ENCODE measurements at regions not wholly inside any gene's neighbourhood (a gene's known extent, or its start where the extent isn't known, plus 50 kb on each side); places are given as distances from the start of the nearest gene placed in this dataset.

DNA sequence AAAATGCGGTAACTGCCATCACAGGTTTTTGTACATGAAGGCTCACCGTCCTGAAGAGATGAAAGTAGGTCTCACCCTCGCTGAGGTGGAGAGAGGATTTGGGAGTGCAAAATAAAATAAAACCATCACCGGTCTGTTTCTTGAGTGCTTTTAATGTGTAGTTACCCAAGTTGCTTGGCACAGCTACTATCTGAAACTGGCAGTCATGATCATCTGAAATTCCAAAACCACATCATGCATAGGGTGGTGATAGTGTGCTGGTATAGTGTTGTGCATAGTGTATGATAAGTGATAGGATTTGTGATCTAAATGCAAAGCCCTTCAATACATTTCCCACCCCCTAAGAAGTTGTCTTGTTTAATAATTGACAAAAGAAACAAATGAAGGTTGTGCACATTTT is 381.3 kb downstream of the DMRT2 start:
- 92% methylated on average over 4 of the region's 4 CpGs for WGBS (ENCODE audit: insufficient coverage)
- Histone ChIP-seq H3K4me1 (ENCODE audit: control insufficient read depth in 1 of 2, extremely low read depth in 1 of 2, insufficient read depth in 2 of 2, low read length in 2 of 2) (no peaks in the 10 kb centered on the region), H3K27ac (ENCODE audit: low read length) (no peak overlapping the region), H3K4me3 (ENCODE audit: control insufficient read depth in 1 of 2, extremely low read depth in 1 of 2, low read length in 1 of 2) (no peak overlapping the region), H3K36me3 (ENCODE audit: control insufficient read depth in 2 of 2, extremely low read depth in 1 of 2, insufficient read depth in 1 of 2, low read length in 1 of 2) (no peaks in the 10 kb centered on the region), H3K27me3 (replicated peaks in 1 of 2; ENCODE audit: control insufficient read depth in 2 of 2, extremely low read depth in 1 of 2, insufficient read depth in 2 of 2, low read length in 1 of 2) (peaks cover 0 to 2% of the 10 kb centered on the region in 2 experiments), H3K9me3 (no peaks in the 10 kb centered on the region)
- POLR2A ChIA-PET: no interaction called here
- ATAC-seq (replicated peaks in 1 of 4): no peak
- no peaks in the 10 kb centered on the region for H3K36me3 Mint-ChIP-seq
- CTCF ChIA-PET: no interaction called here
- no peak overlapping the region for H3K27ac Mint-ChIP-seq
- H3K27me3 Mint-ChIP-seq: peaks cover 0 to 4% of the 10 kb centered on the region in 2 donors
- H3K4me1 Mint-ChIP-seq: no peaks in the 10 kb centered on the region
- peaks cover 0 to 4% (median 0%) of the 10 kb centered on the region in 3 donors for H3K9me3 Mint-ChIP-seq
- no peak overlapping the region for H3K4me3 Mint-ChIP-seq
- no peak for DNase-seq

DNA sequence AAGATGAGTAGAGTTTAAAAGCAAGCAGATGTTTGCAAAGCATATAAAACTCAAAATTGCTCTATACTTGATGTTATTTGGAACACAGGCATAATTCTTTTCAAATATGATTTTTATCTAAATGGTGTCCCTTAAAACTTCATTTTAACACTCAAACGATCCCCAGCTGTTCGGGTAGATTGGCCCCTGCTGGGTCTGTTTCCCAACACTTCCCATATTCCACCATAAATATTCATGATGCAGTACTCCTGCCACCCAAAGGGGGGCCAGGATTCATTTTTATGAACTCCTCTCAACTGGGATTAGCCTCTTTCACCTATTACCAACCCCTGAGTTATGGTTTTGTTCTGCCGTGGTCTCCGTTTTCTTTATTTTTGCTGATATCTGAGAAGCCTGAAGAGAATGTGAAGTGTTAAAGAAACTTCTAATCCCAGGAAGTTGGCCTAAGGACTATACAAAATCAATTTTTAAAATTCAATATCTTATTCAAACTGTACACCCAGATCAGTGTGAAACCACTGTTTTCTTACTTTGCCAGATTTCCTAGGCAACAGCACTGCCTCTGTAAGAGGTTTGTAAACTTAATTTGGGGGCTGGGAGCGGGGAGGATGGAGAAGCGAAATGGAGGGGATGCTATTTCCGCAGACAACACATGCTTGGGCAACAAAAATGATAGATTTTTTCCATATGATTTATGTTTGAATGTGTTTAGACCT is 384.1 kb downstream of the DMRT2 start:
- Histone ChIP-seq H3K27ac (ENCODE audit: low read length) (no peak overlapping the region), H3K9me3 (no peaks in the 10 kb centered on the region), H3K4me3 (ENCODE audit: control insufficient read depth in 1 of 2, extremely low read depth in 1 of 2, low read length in 1 of 2) (no peak overlapping the region), H3K27me3 (replicated peaks in 1 of 2; ENCODE audit: control insufficient read depth in 2 of 2, extremely low read depth in 1 of 2, insufficient read depth in 2 of 2, low read length in 1 of 2) (peaks cover 0 to 2% of the 10 kb centered on the region in 2 experiments), H3K4me1 (ENCODE audit: control insufficient read depth in 1 of 2, extremely low read depth in 1 of 2, insufficient read depth in 2 of 2, low read length in 2 of 2) (no peaks in the 10 kb centered on the region), H3K36me3 (ENCODE audit: control insufficient read depth in 2 of 2, extremely low read depth in 1 of 2, insufficient read depth in 1 of 2, low read length in 1 of 2) (no peaks in the 10 kb centered on the region)
- DNase-seq (no peak), ATAC-seq (replicated peaks in 1 of 4) (no peak)
- no peak overlapping the region for H3K27ac Mint-ChIP-seq
- no peak overlapping the region for H3K4me3 Mint-ChIP-seq
- peaks cover 0 to 4% (median 0%) of the 10 kb centered on the region in 3 donors for H3K9me3 Mint-ChIP-seq
- H3K27me3 Mint-ChIP-seq: peaks cover 4 to 7% of the 10 kb centered on the region in 2 donors
- WGBS (ENCODE audit: insufficient coverage): 76% methylated on average over 2 of the region's 7 CpGs
- no peaks in the 10 kb centered on the region for H3K4me1 Mint-ChIP-seq
- CTCF ChIA-PET: no interaction called here
- no peaks in the 10 kb centered on the region for H3K36me3 Mint-ChIP-seq
- POLR2A ChIA-PET: no interaction called here

DNA sequence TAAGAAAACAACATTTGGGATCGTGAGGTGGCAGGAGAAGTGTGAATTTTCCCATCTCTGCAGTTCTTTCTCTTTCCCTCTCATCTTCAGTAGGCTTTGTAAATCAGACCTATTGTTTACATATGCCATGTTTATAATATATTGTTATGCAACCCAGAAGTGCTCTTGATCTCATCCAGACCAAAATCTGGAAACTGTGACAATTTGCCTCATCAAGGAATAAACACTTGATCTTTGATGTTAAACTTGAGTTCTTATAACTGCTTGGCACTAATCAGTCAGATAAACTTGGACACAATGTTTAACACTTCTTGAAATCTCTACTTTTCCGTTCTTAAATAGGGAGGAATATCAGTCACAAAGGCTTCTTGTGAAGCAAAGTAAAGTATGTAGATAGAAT is 384.7 kb downstream of the DMRT2 start:
- DNase-seq: no peak
- H3K36me3 ChIP-seq (ENCODE audit: control insufficient read depth in 2 of 2, extremely low read depth in 1 of 2, insufficient read depth in 1 of 2, low read length in 1 of 2): no peaks in the 10 kb centered on the region
- Mint-ChIP-seq H3K27me3 (peaks cover 4 to 5% of the 10 kb centered on the region in 2 donors), H3K27ac (no peak overlapping the region), H3K4me3 (no peak overlapping the region), H3K9me3 (peaks cover 0 to 4% (median 0%) of the 10 kb centered on the region in 3 donors), H3K36me3 (no peaks in the 10 kb centered on the region), H3K4me1 (no peaks in the 10 kb centered on the region)
- WGBS (ENCODE audit: insufficient coverage): no CpG with 5 or more reads among the region's 2 CpGs
- no peaks in the 10 kb centered on the region for H3K4me1 ChIP-seq (ENCODE audit: control insufficient read depth in 1 of 2, extremely low read depth in 1 of 2, insufficient read depth in 2 of 2, low read length in 2 of 2)
- no peaks in the 10 kb centered on the region for H3K9me3 ChIP-seq
- H3K4me3 ChIP-seq (ENCODE audit: control insufficient read depth in 1 of 2, extremely low read depth in 1 of 2, low read length in 1 of 2): no peak overlapping the region
- ATAC-seq (replicated peaks in 1 of 4): no peak
- H3K27me3 ChIP-seq (replicated peaks in 1 of 2; ENCODE audit: control insufficient read depth in 2 of 2, extremely low read depth in 1 of 2, insufficient read depth in 2 of 2, low read length in 1 of 2): no peaks in the 10 kb centered on the region
- CTCF ChIA-PET: no interaction called here
- H3K27ac ChIP-seq (ENCODE audit: low read length): no peak overlapping the region
- POLR2A ChIA-PET: no interaction called here

DNA sequence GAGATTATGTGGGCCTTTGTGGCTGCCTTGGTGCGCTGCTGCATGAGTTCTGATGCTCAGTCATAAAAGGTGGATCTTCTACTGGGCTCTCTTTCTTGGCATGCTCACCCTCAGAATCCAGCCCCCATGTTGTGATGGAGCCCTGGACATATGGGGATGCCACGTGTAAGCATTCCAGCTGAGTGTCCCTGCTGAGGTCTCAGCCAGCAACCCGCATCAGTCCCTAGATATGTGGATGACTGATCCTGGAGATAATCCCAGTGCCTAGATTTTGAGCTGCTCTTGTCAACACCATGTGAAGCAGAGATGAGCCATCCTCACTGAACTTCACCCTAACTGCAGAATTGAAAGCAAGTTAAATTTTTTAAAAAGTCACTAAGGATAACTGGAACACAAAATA is 390.1 kb downstream of the DMRT2 start:
- ATAC-seq (replicated peaks in 1 of 4) (no peak), DNase-seq (no peak)
- no peak overlapping the region for H3K4me3 Mint-ChIP-seq
- ChIA-PET POLR2A (no interaction called here), CTCF (no interaction called here)
- Histone ChIP-seq H3K4me3 (ENCODE audit: control insufficient read depth in 1 of 2, extremely low read depth in 1 of 2, low read length in 1 of 2) (no peak overlapping the region), H3K36me3 (ENCODE audit: control insufficient read depth in 2 of 2, extremely low read depth in 1 of 2, insufficient read depth in 1 of 2, low read length in 1 of 2) (no peaks in the 10 kb centered on the region), H3K27ac (ENCODE audit: low read length) (no peak overlapping the region), H3K9me3 (no peaks in the 10 kb centered on the region), H3K4me1 (ENCODE audit: control insufficient read depth in 1 of 2, extremely low read depth in 1 of 2, insufficient read depth in 2 of 2, low read length in 2 of 2) (no peaks in the 10 kb centered on the region), H3K27me3 (replicated peaks in 1 of 2; ENCODE audit: control insufficient read depth in 2 of 2, extremely low read depth in 1 of 2, insufficient read depth in 2 of 2, low read length in 1 of 2) (no peaks in the 10 kb centered on the region)
- peaks cover 3 to 8% of the 10 kb centered on the region in 2 donors for H3K27me3 Mint-ChIP-seq
- H3K36me3 Mint-ChIP-seq: no peaks in the 10 kb centered on the region
- H3K27ac Mint-ChIP-seq: no peak overlapping the region
- no peaks in the 10 kb centered on the region for H3K4me1 Mint-ChIP-seq
- H3K9me3 Mint-ChIP-seq: no peaks in the 10 kb centered on the region
- 40% methylated on average over 1 of the region's 3 CpGs for WGBS (ENCODE audit: insufficient coverage)

DNA sequence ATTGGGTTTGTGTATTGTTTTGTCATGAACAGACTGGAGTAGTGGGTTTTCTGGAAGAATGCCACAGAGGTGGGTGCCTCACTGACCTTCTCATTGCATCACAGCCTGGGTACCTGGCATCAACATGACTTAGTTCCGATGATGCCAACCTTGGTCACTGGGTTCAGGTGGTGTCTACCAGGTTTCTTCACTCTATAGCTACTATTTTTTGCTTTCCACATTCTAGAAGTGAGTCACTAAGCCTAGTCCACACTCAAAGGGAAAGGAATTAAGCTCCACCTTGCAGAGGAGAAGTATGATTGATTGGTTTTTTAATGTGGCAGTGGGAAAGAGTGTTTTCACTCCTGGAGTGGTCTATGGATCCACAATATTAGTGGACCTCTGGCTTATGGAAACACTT is 391.9 kb downstream of the DMRT2 start:
- no peaks in the 10 kb centered on the region for H3K9me3 Mint-ChIP-seq
- no peak overlapping the region for H3K27ac Mint-ChIP-seq
- CTCF ChIA-PET: no interaction called here
- no peaks in the 10 kb centered on the region for H3K4me1 ChIP-seq (ENCODE audit: control insufficient read depth in 1 of 2, extremely low read depth in 1 of 2, insufficient read depth in 2 of 2, low read length in 2 of 2)
- no peaks in the 10 kb centered on the region for H3K27me3 ChIP-seq (replicated peaks in 1 of 2; ENCODE audit: control insufficient read depth in 2 of 2, extremely low read depth in 1 of 2, insufficient read depth in 2 of 2, low read length in 1 of 2)
- POLR2A ChIA-PET: no interaction called here
- H3K4me3 Mint-ChIP-seq: no peak overlapping the region
- H3K4me3 ChIP-seq (ENCODE audit: control insufficient read depth in 1 of 2, extremely low read depth in 1 of 2, low read length in 1 of 2): no peak overlapping the region
- H3K4me1 Mint-ChIP-seq: no peaks in the 10 kb centered on the region
- no peaks in the 10 kb centered on the region for H3K36me3 Mint-ChIP-seq
- H3K27ac ChIP-seq (ENCODE audit: low read length): no peak overlapping the region
- no peak for ATAC-seq (replicated peaks in 1 of 4)
- no peaks in the 10 kb centered on the region for H3K9me3 ChIP-seq
- no CpG with 5 or more reads among the region's 1 CpG for WGBS (ENCODE audit: insufficient coverage)
- H3K36me3 ChIP-seq (ENCODE audit: control insufficient read depth in 2 of 2, extremely low read depth in 1 of 2, insufficient read depth in 1 of 2, low read length in 1 of 2): no peaks in the 10 kb centered on the region
- DNase-seq: no peak
- peaks cover 3 to 8% of the 10 kb centered on the region in 2 donors for H3K27me3 Mint-ChIP-seq

DNA sequence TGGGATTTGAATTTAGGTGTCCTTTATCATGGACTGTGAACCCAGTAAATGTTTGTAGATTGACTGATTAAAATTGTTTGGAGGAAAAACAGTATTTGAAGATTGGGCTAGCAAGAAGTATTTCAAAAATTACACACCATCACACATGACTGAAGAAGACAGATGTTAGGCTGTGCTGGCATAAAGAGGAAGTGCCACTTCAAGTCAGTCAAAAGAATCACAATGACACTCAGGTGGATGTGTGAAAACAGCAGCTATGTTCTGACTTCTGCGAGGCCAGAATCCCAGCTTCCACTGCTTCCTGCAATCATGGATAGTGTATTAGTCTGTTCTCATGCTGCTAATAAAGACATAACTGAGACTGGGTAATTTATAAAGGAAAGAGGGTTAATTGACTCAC is 393.3 kb downstream of the DMRT2 start:
- Mint-ChIP-seq H3K4me3 (no peak overlapping the region), H3K27me3 (peaks cover 3 to 8% of the 10 kb centered on the region in 2 donors), H3K4me1 (no peaks in the 10 kb centered on the region), H3K36me3 (no peaks in the 10 kb centered on the region), H3K27ac (no peak overlapping the region), H3K9me3 (no peaks in the 10 kb centered on the region)
- Histone ChIP-seq H3K9me3 (no peaks in the 10 kb centered on the region), H3K4me1 (ENCODE audit: control insufficient read depth in 1 of 2, extremely low read depth in 1 of 2, insufficient read depth in 2 of 2, low read length in 2 of 2) (no peaks in the 10 kb centered on the region), H3K27me3 (replicated peaks in 1 of 2; ENCODE audit: control insufficient read depth in 2 of 2, extremely low read depth in 1 of 2, insufficient read depth in 2 of 2, low read length in 1 of 2) (no peaks in the 10 kb centered on the region), H3K36me3 (ENCODE audit: control insufficient read depth in 2 of 2, extremely low read depth in 1 of 2, insufficient read depth in 1 of 2, low read length in 1 of 2) (no peaks in the 10 kb centered on the region), H3K27ac (ENCODE audit: low read length) (no peak overlapping the region), H3K4me3 (ENCODE audit: control insufficient read depth in 1 of 2, extremely low read depth in 1 of 2, low read length in 1 of 2) (no peak overlapping the region)
- ATAC-seq (replicated peaks in 1 of 4): no peak
- no CpG with 5 or more reads among the region's 1 CpG for WGBS (ENCODE audit: insufficient coverage)
- POLR2A ChIA-PET: no interaction called here
- CTCF ChIA-PET: no interaction called here
- no peak for DNase-seq

DNA sequence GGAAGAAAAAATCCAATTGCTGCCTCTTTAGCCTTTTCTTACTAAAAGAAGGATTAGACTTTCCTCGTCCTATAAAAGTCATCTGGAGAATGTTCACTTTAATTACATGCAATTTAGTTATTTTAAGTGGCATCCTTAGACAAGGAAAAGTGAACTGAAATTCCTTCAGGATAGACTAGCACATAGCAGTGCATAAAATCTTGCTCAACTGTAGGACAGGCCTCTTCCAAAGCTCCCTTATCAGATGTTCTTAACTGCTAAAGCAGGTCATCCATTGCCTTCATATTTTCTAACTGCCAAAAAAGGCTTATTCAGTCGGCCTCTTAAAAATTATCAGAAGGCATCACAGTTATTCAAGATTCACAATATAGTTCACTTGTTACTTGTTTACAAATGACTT is 396.5 kb downstream of the DMRT2 start:
- POLR2A ChIA-PET: no interaction called here
- CTCF ChIA-PET: no interaction called here
- Histone ChIP-seq H3K4me3 (ENCODE audit: control insufficient read depth in 1 of 2, extremely low read depth in 1 of 2, low read length in 1 of 2) (no peak overlapping the region), H3K9me3 (no peaks in the 10 kb centered on the region), H3K4me1 (ENCODE audit: control insufficient read depth in 1 of 2, extremely low read depth in 1 of 2, insufficient read depth in 2 of 2, low read length in 2 of 2) (no peaks in the 10 kb centered on the region), H3K36me3 (ENCODE audit: control insufficient read depth in 2 of 2, extremely low read depth in 1 of 2, insufficient read depth in 1 of 2, low read length in 1 of 2) (no peaks in the 10 kb centered on the region), H3K27ac (ENCODE audit: low read length) (no peak overlapping the region), H3K27me3 (replicated peaks in 1 of 2; ENCODE audit: control insufficient read depth in 2 of 2, extremely low read depth in 1 of 2, insufficient read depth in 2 of 2, low read length in 1 of 2) (no peaks in the 10 kb centered on the region)
- H3K4me3 Mint-ChIP-seq: no peak overlapping the region
- no peak for DNase-seq
- ATAC-seq (replicated peaks in 1 of 4): no peak
- peaks cover 0 to 3% of the 10 kb centered on the region in 2 donors for H3K27me3 Mint-ChIP-seq
- H3K36me3 Mint-ChIP-seq: no peaks in the 10 kb centered on the region
- H3K9me3 Mint-ChIP-seq: no peaks in the 10 kb centered on the region
- no peak overlapping the region for H3K27ac Mint-ChIP-seq
- no CpG with 5 or more reads among the region's 2 CpGs for WGBS (ENCODE audit: insufficient coverage)
- no peaks in the 10 kb centered on the region for H3K4me1 Mint-ChIP-seq

Measured in T-cell (primary cell).